22Rv1 (cell line): ENCODE measurements at regions not wholly inside any gene's neighbourhood (a gene's known extent, or its start where the extent isn't known, plus 50 kb on each side); places are given as distances from the start of the nearest gene placed in this dataset.

ENCODE experiments used
- H3K27ac ChIP-seq: fragments of 450-650 bp; 2 replicates; pipeline ENCODE4 v1.5.1; 2017
- ZFX ChIP-seq: fragments of 450-650 bp; IDR thresholded peaks from 2 replicates; pipeline ENCODE4 v1.6.1; 2017; ENCODE audit warnings: antibody characterized with exemption, borderline replicate concordance
- TF ChIP-seq, protein P1 (sequence below): fragments of 450-650 bp; IDR thresholded peaks from 2 replicates; pipeline ENCODE4 v1.5.1; 2017; ENCODE audit warnings: mild to moderate bottlenecking

DNA sequence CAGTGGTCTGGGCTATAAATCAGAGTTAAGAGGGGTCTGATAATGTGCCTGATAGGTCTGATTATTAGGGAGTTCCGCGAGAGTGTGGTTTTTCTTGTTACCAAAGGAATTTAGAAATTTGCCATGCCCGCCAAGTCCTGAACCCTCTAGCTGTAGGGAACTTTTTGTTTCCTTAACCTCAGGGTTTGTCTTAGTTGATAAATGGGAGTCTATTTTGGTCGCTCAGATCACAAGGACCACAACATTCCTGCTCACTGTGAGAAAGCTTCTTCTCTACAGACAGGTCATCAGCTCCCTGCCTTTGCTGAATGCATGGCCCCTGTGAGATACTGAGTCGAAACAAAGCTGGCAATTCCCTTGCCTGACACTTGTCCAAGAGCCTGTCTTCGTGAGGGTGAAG is 497.8 kb downstream of the HS3ST4 start:
- TF ChIP-seq, protein P1, sequence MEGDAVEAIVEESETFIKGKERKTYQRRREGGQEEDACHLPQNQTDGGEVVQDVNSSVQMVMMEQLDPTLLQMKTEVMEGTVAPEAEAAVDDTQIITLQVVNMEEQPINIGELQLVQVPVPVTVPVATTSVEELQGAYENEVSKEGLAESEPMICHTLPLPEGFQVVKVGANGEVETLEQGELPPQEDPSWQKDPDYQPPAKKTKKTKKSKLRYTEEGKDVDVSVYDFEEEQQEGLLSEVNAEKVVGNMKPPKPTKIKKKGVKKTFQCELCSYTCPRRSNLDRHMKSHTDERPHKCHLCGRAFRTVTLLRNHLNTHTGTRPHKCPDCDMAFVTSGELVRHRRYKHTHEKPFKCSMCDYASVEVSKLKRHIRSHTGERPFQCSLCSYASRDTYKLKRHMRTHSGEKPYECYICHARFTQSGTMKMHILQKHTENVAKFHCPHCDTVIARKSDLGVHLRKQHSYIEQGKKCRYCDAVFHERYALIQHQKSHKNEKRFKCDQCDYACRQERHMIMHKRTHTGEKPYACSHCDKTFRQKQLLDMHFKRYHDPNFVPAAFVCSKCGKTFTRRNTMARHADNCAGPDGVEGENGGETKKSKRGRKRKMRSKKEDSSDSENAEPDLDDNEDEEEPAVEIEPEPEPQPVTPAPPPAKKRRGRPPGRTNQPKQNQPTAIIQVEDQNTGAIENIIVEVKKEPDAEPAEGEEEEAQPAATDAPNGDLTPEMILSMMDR: no peak
- TF ChIP-seq ZFX: no peak
- no peak overlapping the region for H3K27ac ChIP-seq

DNA sequence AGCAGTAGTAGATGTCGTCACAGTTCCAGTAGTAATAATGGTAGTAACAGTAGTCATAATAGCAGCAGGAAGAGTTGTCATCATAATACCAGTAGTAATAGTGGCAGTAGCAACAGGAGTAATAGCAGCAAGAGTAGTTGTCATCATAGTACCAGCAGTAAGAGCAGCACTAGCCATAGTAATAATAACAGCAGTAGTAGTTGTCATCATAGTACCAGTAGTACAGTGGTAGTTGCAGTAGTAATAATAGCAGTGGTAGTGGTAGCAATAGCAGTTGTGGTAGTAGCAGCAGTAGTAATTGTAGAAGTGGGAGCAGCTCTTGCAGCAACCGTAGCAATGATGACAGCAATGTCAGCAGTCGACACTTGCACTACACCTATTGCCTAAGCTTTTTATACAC is 502.8 kb downstream of the HS3ST4 start:
- no peak overlapping the region for H3K27ac ChIP-seq
- TF ChIP-seq ZFX: no peak
- TF ChIP-seq, protein P1: no peak

DNA sequence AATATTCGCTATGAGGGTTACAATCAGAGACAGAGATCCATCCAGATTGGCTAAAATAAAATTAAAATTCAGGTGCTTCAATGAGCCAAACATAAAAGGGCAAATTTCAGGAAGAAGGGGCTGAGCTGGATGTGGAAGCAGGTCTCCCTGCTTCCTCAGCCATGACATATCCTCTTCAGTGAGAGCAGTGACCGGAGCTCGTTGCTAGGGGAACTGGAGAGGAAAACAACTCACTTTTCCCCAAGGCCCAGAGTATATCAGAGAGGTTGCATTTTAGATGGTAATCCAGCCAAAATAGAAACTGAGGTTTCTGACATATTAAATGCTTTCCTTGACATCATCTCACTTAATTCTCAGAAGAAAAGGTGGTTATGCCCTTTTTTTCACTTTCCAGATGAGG is 503.5 kb downstream of the HS3ST4 start:
- TF ChIP-seq, protein P1: no peak
- TF ChIP-seq ZFX: no peak
- H3K27ac ChIP-seq: no peak overlapping the region

DNA sequence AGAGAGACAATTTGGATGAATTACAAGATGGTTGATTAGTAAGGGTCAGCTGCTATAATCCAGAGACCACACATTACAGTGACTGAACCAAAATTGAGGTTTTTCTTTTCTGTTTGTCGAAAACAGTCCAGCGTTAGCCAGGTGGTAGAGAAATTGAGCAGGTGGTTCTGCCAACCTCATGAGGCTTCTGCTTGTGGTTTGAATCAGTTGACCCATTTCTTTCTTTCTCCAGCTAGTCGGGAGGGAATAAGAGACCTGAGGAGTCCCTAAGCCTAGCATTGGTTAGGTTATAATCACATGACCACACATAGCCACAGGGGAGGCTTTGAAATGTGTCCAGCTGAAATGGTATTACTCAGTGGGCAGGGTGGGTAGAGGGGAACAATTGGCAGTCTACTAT is 504.6 kb downstream of the HS3ST4 start:
- no peak overlapping the region for H3K27ac ChIP-seq
- TF ChIP-seq, protein P1: no peak
- no peak for TF ChIP-seq ZFX

DNA sequence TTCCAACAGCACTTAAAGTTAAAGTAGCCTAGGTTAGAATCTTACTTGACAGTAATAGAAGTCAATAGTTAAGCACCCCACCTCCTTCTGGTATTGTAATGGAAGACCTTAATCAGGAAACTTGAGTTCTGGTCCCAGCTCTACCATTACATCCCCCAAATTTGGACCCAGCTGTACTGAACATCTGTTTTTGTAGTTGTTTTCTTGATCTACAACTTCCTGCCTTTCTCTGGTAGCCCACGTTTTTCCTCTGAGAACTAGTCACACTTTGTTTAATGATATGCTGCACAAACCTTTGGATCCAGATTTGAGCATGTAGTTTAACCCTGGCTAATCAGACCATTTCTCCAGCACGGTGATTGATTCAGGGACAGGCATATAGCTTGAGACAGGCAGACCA is 505.0 kb downstream of the HS3ST4 start:
- no peak for TF ChIP-seq ZFX
- TF ChIP-seq, protein P1: no peak
- no peak overlapping the region for H3K27ac ChIP-seq

DNA sequence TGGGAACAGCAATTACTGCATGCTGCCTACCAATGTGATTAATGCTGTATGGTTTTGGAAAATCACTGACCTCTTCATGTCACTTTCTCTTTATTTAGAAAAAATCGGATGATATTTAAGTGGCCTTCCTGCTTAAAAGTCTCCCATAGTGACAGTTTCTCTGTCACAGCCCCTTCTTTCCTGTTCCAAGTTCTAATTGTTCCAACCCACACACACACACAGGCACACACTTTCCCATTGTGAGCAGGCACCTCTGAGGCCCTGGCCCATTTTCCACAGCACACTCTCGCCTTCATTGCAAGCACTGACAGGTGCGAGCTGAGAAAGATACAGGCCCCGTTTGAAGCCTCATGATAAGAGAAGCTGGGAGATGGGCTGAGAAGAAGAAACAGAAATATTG is 505.9 kb downstream of the HS3ST4 start:
- H3K27ac ChIP-seq: no peak overlapping the region
- no peak for TF ChIP-seq ZFX
- TF ChIP-seq, protein P1: no peak

DNA sequence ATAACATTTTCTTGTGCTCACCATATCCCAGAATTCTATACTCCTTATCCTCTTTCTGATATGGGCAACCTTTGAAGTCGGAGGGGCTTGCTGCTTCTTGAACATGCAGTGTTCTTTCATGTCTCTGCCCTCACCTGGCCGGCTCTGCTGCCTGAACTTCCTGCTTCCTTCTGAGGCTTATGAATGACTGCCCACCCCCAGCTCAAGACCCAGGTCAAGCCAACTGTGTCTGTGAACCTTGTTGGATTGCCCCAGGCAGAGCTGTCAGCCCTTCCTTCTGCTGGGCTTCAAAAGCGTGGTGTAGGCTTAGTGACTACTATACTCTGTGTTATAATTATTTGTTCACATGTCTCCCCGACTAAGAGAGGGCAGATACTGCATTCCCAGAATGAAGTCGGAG is 506.5 kb downstream of the HS3ST4 start:
- no peak overlapping the region for H3K27ac ChIP-seq
- no peak for TF ChIP-seq ZFX
- TF ChIP-seq, protein P1: no peak
